Testis (tissue), 2 donors: ENCODE measurements at regions not wholly inside any gene's neighbourhood (a gene's known extent, or its start where the extent isn't known, plus 50 kb on each side); places are given as distances from the start of the nearest gene placed in this dataset.

Experiments used
- POLR2A ChIP-seq: fragments of 450-650 bp; IDR thresholded peaks from one replicate; pipeline ENCODE4 v1.6.1; 2017; ENCODE audit warnings: antibody characterized with exemption, mild to moderate bottlenecking, moderate library complexity
- TF ChIP-seq, protein P1 (sequence below), 3 experiments: fragments of 450-650 bp in 2 of 3; fragments of 200-600 bp in 1 of 3; sonication (generic) in 1 of 3; IDR thresholded peaks; one replicate each; pipeline ENCODE4 v1.5.1; 2016 to 2019; ENCODE audit warnings: antibody characterized with exemption in 3 of 3, mild to moderate bottlenecking in 2 of 3, moderate library complexity in 1 of 3

DNA sequence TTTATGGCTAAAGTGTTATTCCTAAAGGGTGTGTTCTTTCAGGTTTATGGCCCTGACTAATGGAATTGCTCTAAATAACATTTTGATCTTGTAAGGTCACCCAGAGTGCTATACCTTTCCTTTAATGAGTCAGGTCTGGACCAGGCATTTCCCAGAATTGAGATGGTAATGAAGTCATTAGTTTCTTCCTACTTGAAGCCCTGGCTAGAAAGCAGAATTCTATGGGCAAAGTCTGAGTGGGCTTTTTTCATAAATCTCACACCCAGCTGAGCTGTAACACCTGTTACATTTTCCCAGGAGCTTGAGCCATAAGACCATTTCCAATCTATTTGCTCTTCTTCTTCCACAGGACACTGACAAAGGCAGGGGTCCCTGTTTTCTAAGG, 122.0 kb upstream of the ID4 start:
- no peak for TF ChIP-seq POLR2A
- TF ChIP-seq, protein P1, sequence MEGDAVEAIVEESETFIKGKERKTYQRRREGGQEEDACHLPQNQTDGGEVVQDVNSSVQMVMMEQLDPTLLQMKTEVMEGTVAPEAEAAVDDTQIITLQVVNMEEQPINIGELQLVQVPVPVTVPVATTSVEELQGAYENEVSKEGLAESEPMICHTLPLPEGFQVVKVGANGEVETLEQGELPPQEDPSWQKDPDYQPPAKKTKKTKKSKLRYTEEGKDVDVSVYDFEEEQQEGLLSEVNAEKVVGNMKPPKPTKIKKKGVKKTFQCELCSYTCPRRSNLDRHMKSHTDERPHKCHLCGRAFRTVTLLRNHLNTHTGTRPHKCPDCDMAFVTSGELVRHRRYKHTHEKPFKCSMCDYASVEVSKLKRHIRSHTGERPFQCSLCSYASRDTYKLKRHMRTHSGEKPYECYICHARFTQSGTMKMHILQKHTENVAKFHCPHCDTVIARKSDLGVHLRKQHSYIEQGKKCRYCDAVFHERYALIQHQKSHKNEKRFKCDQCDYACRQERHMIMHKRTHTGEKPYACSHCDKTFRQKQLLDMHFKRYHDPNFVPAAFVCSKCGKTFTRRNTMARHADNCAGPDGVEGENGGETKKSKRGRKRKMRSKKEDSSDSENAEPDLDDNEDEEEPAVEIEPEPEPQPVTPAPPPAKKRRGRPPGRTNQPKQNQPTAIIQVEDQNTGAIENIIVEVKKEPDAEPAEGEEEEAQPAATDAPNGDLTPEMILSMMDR (IDR thresholded peaks at IDR 0.05) = no peak
